GM10266 (cell line): ENCODE measurements at regions not wholly inside any gene's neighbourhood (a gene's known extent, or its start where the extent isn't known, plus 50 kb on each side); places are given as distances from the start of the nearest gene placed in this dataset.

Experiments
- DNase-seq: peaks from one replicate; pipeline ENCODE4 v3.0.0; 2012; ENCODE audit errors: extremely low spot score
- TF ChIP-seq, protein P1 (sequence below): IDR thresholded peaks from 2 replicates; pipeline ENCODE4 v1.5.1; 2012; ENCODE audit warnings: mild to moderate bottlenecking, low read depth; ENCODE audit not compliant: control insufficient read depth, insufficient read depth; ENCODE audit errors: missing control alignments

DNA sequence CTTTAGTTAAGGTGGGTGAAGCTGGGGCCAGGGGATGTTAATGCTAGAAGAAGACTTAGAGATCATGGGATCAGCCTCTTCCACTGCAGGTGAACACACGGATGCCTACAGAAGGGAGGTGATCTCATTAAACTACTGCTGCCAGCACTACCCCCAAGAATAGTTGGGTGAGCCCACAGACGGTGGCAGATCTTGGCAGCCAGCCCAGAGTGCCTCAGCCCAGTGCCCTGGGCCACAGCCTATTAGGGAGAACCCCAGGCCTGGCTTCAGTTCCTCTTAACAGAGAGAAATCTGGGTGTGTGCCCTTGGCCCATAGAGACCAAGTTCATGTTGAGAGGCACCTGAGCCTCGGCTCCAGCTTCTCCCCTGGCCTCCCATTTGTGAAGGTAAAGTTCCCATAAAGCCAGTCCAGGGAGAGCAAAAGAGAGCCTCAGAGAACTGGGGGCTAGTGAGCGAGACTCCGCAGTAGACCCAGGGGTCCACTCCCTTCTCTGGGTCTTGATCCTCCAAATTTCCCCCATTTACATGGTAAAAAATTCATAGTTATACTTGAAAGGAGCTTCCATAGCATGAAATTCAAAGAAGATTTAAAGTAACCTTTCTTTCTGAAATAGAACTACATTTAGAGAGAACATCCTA, 125.0 kb upstream of the CCND2 start:
- TF ChIP-seq, protein P1, sequence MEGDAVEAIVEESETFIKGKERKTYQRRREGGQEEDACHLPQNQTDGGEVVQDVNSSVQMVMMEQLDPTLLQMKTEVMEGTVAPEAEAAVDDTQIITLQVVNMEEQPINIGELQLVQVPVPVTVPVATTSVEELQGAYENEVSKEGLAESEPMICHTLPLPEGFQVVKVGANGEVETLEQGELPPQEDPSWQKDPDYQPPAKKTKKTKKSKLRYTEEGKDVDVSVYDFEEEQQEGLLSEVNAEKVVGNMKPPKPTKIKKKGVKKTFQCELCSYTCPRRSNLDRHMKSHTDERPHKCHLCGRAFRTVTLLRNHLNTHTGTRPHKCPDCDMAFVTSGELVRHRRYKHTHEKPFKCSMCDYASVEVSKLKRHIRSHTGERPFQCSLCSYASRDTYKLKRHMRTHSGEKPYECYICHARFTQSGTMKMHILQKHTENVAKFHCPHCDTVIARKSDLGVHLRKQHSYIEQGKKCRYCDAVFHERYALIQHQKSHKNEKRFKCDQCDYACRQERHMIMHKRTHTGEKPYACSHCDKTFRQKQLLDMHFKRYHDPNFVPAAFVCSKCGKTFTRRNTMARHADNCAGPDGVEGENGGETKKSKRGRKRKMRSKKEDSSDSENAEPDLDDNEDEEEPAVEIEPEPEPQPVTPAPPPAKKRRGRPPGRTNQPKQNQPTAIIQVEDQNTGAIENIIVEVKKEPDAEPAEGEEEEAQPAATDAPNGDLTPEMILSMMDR, result no peak
- no peak for DNase-seq

DNA sequence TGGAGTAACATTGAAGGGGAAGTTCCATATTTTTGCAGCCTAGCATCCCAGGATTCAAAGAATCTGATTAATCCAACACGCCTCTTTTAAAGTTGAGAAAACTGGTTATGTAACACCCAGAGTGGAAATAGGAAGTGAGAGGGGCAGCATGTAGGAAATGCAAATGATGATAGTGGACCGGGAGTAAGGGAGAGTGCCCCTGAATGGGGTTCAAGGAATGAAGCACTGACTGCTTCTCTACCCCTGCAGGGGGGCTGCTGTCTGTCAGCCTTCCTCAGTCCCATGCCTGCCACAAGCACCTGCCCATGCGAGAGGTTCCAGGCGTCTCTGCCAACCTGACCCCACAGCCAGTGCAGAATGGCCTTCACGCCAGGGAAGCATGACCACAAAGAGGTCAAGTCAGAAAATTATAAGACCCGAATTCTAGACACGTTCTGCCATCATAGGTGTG, 126.5 kb upstream of the CCND2 start:
- TF ChIP-seq, protein P1, result no peak
- DNase-seq, result no peak

DNA sequence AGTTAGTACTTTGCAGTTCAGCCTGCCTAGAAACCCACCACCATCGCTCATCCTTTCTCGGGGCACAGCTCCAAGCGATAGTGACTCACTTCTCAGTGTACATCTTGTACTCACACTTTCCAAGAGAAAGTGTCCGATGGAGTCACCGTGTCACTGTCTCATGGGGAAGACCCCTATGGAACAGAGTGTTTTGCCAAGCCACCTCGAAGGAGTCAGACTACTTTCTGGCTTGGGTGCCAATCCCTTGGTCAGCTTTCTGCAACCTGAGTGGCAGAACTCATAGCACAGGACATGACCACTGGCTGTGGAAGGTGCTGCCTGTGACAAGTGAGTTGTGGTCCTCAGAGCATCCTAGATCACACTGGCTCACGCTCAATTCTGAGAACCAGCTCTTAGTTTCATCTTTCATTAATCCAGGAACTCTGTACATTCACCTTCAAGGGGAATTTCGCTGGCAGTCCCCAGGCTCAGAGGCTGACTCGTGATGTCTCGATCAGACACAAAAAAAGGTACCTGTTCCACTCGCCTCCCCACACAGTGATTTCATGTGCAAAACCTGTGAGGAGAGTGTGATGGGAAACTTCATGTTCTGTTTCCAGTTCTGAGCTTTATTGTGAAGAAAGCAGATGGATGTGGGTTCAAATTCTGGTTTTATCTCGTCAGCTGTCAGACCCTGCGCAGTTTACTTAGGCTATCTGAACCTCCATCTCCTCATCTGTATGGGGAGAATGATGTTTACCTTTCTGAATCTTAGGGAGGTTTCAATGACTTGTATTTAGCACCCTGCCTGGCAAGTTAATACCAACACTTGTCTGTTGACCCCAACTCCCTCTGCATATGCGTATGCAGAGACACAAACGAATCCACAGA, 127.3 kb upstream of the CCND2 start:
- no peak for DNase-seq
- TF ChIP-seq, protein P1, result no peak

DNA sequence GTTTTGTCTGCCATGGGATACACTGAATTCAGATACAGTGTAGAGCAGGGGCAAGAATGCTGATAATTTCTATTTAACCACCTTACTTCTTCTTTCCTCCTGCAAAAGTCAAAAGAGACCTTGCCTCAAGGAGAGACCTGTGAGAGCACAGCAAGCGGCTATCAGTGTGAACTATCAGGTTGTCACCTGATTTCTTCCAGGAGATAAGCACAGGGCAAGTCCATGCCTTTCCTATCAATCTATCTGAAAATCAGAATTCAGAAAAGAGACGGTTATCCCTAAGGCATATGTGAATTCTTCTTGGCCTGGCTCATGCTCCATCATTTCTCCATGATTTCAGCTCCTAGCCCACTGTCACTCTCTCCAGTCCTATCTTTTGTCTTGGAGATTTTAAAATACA, 128.9 kb upstream of the CCND2 start:
- DNase-seq, result no peak
- TF ChIP-seq, protein P1, result no peak

DNA sequence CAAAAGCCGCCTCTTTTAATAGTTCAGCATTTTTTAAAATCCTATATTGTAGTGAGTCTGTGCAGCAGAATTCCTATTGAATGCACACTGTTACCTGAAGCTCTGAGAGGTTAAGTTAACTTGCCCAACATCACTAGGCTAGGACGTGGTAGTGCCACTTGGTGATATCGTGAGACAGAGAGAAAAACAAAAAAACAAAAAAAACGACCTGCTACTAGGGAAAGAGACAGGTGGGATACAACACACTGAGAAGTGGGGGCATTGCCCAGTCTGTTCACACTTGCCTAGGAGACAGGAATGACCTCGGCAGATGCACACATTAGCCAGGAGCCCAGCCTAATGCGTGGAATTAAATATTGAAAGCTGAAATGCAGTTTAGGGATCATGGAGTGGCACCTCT, 129.7 kb upstream of the CCND2 start:
- TF ChIP-seq, protein P1, result no peak
- no peak for DNase-seq

DNA sequence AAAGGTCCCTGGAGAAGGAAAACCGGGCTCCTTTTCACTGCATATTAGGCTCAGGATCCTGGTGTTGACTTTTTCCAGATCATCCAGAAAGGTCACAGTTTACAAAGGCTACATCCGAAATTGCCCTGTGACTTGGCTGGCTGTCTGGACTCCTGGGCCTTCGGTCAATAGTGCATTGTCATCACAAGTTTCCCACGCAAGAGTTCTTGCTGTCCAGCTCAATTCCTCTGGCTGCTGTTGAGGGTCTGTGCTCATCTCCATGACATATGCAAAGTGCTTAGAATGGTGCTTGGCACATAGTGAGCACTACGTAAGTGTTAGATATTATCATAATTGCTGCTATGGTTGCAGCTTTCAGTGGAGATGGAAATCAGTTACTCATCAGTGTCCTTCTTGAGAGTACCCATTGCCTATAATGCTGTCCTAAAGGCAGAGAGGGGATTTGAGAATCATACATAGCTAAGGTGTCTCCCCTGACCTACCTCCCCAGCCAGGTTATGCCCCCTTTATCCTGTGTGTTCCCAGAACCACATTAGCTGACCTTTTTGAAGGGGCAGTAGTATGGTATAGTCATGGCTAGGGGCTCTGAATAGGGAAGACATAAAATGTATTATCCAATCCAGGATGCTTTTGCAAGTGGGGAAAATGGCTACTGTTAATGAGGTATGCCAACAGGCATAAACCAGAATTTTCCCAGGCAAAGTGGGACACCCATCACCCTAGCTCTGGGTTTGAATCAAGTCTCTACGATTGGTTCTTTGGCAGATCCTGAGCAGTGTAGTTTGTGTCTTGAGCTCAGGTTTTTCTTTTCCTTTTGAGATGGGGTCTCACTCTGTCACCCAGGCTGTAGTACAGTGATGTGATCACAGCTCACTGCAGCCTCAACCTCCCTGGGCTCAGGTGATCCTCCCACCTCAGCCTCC, 132.0 kb upstream of the CCND2 start:
- TF ChIP-seq, protein P1, result no peak
- DNase-seq, result no peak
